K562 (cell line): ENCODE measurements at regions not wholly inside any gene's neighbourhood (a gene's known extent, or its start where the extent isn't known, plus 50 kb on each side); places are given as distances from the start of the nearest gene placed in this dataset.

Experiments used
- EHMT2 ChIP-seq: fragments of 450-650 bp; IDR thresholded peaks from 2 replicates; pipeline ENCODE4 v1.6.1; 2018; ENCODE audit warnings: antibody characterized with exemption
- JUN ChIP-seq, 2 experiments: sonication (generic) in 1 of 2; formaldehyde crosslinking in 1 of 2; IDR thresholded peaks; 2 replicates each; pipeline versions ENCODE4 v1.6.1 to v1.8.0; 2012 to 2022; ENCODE audit warnings: borderline replicate concordance in 2 of 2, mild to moderate bottlenecking in 2 of 2, improper control_type of control experiment in 1 of 2, low read depth in 1 of 2, low read length in 1 of 2, missing genetic modification reagents in 1 of 2
- MLLT1 ChIP-seq, 2 experiments: fragments of 450-650 bp; IDR thresholded peaks; 2 replicates each; pipeline ENCODE4 v1.6.1; 2016
- RBM14 ChIP-seq: fragments of 200-400 bp; formaldehyde crosslinking; IDR thresholded peaks from 2 replicates; pipeline ENCODE4 v1.6.1; 2018; ENCODE audit warnings: low read depth, mild to moderate bottlenecking, low read length, moderate library complexity, borderline replicate concordance; ENCODE audit not compliant: insufficient read depth
- TF ChIP-seq, protein P1 (sequence below), 3 experiments: IDR thresholded peaks in 2 of 3; conservative IDR thresholded peaks in 1 of 3; 2 replicates each; pipeline ENCODE4 v1.5.1; 2011 to 2012; ENCODE audit warnings: low read length in 3 of 3, mild to moderate bottlenecking in 3 of 3, control low read depth in 2 of 3, improper control_type of control experiment in 1 of 3, inconsistent platforms in 1 of 3, low read depth in 1 of 3, mixed read lengths in 1 of 3, moderate library complexity in 1 of 3; ENCODE audit not compliant: insufficient read depth in 2 of 3

DNA sequence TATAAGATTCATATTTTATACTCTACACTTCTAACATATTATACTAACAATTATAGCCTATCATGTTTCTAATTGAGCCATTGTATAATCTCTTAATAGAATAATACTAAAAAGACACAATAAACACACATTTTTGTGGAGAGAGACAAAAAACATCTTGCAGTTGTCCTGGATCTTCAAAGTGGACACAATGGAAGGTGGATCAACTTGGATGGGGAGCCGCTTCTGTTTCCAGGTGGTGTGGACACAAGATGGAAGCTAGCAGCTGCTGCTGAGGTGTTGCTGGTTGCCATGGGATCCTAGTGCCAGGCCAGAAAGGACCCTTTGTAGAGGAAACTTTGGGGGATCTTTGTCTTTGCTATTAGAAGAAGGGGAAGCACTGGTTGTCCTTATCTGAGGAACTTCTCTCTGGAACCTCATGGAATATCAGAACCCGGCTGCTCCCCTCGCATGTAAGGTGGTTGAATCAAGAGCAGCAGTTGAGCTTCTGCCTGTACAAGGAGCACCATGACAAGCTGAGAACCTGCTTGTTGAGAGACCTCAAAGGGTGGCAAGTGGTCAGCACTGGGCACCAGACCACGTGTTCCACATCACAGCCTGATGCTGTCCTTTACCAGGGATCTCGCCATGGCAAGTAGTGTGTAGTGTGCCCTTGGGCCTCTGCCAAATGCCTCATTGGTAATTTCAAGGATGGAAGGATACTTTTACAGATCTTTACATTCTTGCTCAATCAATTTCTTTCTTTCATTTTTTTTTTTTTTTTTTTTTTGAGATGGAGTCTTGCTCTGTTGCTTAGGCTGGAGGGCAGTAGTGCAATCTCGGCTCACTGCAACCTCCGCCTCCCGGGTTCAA lies 232.2 kb downstream of the MYCN start:
- TF ChIP-seq, protein P1, sequence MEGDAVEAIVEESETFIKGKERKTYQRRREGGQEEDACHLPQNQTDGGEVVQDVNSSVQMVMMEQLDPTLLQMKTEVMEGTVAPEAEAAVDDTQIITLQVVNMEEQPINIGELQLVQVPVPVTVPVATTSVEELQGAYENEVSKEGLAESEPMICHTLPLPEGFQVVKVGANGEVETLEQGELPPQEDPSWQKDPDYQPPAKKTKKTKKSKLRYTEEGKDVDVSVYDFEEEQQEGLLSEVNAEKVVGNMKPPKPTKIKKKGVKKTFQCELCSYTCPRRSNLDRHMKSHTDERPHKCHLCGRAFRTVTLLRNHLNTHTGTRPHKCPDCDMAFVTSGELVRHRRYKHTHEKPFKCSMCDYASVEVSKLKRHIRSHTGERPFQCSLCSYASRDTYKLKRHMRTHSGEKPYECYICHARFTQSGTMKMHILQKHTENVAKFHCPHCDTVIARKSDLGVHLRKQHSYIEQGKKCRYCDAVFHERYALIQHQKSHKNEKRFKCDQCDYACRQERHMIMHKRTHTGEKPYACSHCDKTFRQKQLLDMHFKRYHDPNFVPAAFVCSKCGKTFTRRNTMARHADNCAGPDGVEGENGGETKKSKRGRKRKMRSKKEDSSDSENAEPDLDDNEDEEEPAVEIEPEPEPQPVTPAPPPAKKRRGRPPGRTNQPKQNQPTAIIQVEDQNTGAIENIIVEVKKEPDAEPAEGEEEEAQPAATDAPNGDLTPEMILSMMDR (IDR thresholded peaks at IDR 0.05 in 2 of 3, conservative IDR thresholded peaks at IDR 0.05 in 1 of 3; ENCODE audit: insufficient read depth in 2 of 3, low read depth in 1 of 3, low read length in 3 of 3): no peak
- TF ChIP-seq EHMT2: no peak
- no peak for TF ChIP-seq RBM14
- TF ChIP-seq MLLT1 (IDR thresholded peaks at IDR 0.05): no peak
- no peak for TF ChIP-seq JUN (IDR thresholded peaks at IDR 0.05; ENCODE audit: borderline replicate concordance, low read depth, low read length)
- TF ChIP-seq JUN (CRISPR knock-in tag; IDR thresholded peaks at IDR 0.05; ENCODE audit: borderline replicate concordance): no peak
